ENCODE measurements at regions not wholly inside any gene's neighbourhood (a gene's known extent, or its start where the extent isn't known, plus 50 kb on each side); places are given as distances from the start of the nearest gene placed in this dataset.
A peak's percentile ranks its signal among the peaks of the same experiment; 100 is the strongest.

DNA sequence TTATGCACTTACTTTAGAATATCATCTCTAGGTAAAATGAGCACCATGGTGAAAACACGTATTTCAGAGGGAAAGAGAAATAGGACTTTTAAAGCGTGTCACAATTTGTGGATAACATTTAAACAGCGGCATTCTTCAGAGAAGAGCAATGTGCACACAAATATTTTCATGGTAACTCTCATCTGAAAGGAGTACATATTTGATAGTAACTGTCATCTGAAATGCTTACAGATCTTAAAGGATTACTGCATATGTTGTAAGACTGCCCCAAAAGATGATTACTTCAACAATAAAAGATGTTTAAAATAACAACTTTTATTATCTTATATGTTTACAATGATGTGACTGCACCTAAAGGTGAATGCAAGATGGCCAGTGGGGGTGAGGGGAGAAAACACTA, 408.8 kb downstream of the PLA2G4A start:
- DNase-seq, result no peak

DNA sequence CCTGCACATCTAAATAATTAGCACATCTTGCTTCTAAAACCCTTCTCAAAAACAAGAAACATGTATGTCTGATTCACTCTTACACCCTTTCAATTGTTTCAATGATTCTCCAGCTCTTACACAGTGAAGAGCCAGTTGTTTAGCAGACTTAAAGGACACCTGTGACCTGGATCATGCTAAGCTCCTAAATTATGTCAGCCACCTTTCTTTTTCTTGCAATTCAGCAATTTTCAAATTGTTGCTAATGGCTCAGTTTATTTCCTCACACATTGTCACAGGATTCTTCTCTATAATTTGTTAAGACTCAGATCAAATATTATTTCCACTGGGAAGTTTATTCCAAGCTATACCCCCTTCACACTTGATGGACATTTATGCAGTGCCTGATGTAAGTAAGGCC, 413.2 kb downstream of the PLA2G4A start:
- no peak for DNase-seq

DNA sequence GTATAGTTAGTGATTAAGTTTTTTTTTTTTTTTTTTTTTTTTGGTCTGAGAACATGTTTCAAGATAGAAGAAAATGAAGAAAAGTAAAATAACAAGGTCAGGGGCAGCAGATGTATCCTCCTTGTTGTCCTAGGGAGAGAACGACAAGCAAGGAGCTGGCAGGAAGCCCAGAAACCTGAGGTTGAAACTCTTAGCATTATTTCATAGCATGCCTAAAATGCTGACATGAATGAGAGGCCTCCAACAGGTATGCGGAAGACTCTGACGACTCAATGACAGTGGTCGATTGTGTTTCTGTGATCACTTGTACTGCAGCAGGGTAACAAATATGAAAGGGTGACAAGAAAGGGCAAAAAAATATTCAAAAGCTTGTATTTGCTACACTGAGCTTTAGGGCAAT, 415.9 kb downstream of the PLA2G4A start:
- DNase-seq, result peak; percentile 16

DNA sequence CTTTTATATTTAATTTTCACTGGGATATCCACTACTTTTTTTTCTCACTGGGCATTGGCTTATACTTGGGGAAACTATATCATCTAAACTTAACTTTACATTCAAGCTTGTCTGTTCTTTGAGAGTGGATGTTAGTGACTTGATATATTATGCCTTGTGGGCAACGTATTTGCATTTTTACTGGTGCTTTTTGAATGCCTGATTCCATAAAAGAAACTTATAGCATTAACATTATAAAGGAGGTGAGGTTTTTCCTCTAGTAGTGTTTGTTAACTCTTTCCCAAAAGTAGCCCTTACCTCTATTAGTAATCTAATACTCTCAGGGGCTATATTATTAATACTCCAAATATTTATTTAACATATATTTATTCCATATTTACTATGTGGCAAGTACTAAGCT, 416.5 kb downstream of the PLA2G4A start:
- DNase-seq, result no peak

DNA sequence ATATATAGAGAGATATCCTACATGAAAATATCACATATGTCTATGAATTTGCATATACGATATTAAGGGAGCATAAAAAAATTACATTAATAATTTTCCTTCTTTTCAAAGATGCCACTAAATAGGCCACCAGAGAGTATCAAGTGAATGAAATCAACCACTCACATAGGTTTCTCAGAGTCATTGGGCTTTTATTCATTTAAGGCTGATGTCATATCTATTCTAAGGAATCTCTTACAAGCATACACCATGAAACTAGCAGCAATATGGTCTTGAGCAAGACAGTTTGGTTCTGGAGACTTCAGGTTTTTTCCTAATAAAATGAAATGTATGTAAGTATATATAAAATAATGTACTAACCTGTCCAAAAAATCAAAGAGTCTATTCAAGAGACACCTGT, 420.4 kb downstream of the PLA2G4A start:
- no peak for DNase-seq

DNA sequence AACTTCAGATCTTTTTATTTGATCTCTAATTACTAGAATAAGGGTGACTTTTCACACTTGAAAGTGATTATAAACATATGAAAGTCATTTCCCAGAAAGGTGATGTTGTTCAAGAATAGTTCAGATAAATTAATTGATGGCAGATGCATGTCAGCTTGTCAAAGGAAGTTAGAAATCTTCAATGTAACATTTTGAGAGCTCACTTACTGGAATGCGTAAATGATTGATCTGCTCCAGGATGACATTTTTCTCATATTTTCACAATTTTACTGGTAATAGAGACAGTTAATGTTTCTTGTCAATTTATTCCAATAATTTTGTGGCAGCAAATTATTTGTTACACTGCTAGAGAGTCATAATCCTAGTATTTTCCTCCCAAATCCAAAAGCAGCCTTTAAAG, 424.2 kb downstream of the PLA2G4A start:
- no peak for DNase-seq

DNA sequence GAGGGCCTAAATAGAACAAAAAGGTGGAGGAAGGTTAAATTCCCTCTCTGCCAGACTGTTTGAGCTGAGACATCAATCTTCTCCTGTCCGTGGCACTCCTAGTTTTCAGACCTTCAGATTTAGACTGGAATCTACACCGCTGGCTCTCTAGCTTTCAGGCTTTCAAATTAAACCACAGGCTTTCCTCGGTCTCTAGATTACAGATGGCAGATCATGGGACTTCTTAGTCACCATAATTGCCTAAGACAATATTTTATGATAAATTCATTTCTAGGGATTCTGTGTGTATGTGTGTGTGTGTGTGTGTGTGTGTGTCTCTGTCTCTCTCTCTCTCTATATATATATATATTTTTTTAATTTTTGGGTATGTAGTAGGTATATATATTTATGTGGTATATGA, 428.7 kb downstream of the PLA2G4A start:
- no peak for DNase-seq

DNA sequence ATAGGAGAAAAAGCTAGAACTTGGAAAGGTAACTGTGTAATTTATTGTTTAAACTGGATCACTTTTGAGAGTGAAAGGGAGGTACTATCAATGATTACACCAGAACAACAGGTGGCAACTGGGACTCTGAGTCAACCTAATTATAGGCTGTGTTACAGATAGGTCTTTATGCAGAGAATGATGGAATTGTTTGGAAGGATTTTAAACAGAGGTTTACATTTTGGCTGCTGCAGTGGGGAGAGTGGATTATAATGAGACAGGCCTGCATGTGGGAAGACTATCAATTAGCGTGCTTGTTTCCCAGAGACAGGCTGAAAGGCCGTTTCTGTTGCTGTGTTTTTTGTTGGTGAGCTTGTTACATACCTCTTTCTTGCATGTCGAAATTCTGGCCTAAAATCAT, 432.9 kb downstream of the PLA2G4A start:
- DNase-seq, result peak; percentile 38

DNA sequence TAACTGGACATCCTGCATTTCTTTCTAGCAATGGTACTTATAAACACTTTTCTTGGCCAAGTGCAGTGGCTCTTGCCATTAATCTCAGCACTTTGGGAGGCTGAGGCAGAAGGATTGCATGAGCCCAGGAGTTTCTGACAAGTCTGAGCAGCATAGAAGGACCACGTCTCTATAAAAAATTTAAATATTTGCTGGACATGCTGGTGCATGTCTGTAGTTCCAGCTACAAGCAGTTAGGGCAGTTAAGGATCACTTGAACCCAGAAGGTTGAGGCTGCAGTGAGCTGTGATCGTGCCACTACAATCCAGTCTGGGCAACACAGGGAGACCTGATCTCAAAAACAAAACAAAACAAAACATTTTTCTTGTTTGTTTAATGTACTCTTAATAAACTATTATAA, 434.0 kb downstream of the PLA2G4A start:
- no peak for DNase-seq

DNA sequence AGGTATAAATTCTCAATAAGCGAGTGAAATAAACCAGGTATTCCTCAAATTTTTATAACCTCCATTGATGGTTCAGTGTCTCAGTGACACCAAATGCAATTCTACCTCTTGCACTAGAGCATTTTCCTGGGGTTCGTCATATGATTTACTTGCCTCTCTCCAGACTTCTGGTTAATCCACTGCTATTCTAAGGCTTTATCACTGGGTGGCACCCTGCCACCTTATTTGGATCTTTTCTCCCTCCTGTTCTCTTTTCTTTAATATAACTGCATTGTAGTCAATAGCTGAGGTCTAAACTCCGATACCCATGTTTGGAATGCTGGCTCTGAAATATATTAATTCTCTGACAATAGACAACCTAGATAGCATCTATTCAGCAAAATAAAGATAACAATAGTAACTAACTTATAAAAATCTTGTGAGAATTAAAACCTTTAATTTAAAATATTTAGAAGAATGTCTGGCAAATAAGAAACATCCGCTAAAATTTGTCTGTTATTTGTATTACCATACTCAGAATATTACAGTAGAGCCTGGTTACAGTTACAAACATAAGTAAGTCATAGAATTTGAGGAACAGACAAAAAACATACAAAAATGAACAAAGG, 436.4 kb downstream of the PLA2G4A start:
- DNase-seq, result peak; percentile 85

DNA sequence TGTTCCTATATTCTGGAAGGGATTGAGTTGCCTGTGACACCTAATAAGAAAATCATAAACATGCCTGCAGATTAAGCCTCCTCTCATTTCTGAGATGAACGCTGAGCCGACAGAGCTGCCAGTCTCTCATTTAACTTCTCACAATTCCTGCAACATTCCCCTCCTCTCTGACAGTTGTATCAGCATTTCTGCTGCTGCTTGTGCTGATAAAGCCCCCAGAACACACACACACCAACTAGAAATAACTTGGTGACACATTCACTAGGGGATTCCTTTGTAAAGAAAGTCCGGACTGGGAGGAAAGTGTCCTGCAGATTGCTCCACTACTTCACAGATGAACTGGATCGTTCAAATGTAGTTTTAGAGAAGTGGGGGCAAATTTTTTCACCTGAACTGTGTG, 437.3 kb downstream of the PLA2G4A start:
- no peak for DNase-seq

DNA sequence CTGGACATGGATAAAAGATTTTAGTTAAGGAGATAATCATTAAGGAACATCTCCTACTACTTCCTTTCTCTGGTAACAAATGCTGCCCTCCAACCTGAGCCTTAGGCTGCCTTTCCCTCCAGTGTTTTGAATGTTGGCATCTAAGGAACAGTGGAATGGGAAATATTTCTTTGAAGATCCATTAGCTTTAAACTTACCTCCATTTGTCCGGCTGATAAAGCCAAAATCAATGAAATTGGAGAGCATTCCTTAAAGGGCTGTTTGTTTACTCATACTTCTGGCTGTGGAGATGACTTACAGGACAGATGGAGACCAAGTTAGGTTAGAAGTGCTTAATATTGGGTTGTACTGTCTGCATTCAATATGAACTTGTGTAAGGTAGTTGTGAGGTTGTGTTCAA, 439.1 kb downstream of the PLA2G4A start:
- no peak for DNase-seq

DNA sequence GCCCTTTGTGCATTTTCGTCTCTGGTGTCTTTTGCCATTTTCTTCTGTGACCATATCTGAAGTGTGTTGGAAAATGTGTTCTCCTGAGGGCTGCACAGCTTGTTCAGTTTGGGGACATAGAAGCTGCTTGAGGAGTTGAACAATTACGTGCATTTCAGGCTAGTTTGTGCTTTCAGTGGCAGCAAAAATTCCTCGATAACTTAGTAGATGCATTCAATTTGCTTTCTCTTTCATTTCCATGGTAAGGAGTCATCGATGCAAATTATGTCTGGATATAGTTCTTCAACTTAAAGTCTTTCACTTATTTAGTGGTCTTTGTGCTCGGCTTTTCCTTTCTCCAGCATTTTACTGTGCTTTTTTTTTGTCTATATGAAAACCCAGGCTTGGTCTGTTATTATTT, 441.5 kb downstream of the PLA2G4A start:
- no peak for DNase-seq

DNA sequence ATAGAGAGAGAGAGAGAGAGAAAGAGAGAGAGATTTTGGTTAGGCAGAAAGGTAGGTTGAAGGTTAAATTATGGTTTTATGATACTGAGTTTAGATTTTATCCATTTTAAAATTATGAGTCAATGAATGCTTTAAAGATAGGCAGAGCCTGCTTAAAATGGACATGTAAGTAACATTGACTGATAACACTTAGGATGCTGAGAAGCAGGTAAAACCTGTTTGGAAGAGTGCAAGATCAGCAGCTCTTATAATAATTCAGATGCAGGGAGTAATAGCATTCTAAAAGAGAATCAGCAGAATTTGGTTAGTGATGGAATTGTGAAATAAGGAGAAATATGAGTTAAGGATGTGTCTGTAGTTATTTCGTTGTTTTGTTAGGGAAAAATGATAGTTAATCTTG, 446.6 kb downstream of the PLA2G4A start:
- DNase-seq, result no peak

DNA sequence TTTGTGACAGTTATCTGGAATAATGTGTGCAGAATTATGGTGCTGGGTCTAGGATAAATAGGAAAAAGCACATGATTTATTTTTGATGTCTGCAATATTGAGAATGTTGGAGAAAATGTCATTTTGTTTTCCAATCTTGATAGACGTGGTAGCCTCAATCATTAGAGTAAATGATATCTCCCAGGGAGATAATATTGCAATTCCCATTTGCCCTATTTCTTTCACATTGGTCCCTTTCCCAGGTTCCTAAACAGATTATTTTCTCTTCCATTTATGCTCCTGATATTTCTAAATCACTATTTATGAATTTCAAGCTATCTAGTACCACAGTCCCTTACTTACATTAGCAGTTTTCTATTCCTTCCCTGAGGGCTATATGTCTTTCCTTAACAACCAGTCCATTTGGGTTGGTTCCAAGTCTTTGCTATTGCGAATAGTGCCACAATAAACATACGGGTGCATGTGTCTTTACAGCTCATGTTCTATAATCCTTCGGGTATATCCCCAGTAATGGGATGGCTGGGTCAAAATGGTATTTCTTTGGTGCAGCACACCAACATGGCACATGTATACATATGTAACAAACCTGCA, 447.3 kb downstream of the PLA2G4A start:
- DNase-seq, result no peak

DNA sequence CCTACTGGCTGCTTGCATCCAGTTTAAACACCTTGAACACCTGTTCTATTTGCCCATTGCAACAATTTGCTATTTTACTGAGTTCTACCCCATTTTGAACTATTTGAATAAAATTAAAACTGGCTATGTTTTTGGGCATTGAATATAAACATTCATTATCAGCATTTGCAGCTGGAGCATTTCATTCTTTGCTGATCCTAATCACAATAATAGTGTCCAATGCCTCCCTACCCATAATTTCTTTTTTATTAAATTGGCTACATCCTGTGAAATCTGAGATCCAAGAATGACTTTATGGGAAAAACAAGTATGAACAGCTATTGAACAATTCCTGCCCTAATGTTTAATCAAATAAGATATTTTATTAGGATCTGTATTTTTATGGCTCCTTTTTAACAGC, 447.9 kb downstream of the PLA2G4A start:
- DNase-seq, result no peak

DNA sequence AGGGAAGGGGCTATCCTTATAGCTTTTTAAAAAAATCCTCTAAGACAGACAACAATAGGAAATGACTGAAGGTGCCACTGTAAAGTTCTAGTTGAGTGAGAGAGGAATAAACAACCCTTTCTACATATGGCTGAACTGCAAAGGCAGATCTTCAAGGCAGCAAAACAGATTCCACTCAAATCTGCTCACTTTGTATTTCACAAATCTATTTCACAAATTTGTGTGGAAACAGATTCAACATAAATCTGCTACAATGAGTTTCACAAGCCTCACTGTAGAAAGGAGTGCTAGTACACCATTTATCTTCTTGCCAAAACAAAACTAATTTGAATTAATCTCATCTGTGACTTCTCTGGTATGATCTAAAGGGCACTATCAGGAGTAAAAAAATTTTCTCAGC, 451.3 kb downstream of the PLA2G4A start:
- no peak for DNase-seq

DNA sequence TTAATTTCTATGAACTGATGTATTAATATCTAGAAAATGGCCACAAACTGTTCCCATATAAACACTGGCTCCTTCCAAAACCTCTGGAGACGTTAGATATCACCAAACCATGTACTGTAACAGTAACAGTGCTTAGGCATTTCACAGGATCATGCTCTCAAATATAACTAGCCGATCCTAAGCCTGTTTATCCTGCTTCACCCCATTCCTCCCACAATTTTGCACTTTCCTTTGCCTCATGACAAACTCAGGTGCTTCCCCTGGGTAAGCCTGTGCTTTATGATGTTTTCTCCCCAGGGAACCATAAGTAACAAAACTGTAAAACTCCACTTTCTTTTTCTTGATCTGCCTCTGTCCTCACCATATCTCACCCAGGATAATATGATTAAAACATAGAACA, 452.3 kb downstream of the PLA2G4A start:
- no peak for DNase-seq

DNA sequence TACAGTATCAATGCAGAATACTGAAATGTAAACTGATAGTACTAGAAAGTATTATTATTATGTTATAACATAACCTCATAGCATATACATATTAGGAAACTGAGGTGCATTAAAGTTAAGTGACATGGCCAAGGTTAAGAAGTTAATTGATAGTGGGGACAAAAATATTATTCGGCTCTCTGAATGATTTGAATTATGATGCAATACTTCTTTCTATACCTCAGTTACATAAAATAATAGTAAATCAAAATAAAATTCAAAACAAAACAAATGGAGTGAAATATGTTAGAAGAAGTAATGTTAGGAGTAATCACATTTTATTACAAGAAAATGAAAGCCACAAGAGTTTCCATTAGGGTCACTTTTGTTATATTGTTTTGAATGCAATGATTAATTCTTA, 455.2 kb downstream of the PLA2G4A start:
- DNase-seq, result no peak

DNA sequence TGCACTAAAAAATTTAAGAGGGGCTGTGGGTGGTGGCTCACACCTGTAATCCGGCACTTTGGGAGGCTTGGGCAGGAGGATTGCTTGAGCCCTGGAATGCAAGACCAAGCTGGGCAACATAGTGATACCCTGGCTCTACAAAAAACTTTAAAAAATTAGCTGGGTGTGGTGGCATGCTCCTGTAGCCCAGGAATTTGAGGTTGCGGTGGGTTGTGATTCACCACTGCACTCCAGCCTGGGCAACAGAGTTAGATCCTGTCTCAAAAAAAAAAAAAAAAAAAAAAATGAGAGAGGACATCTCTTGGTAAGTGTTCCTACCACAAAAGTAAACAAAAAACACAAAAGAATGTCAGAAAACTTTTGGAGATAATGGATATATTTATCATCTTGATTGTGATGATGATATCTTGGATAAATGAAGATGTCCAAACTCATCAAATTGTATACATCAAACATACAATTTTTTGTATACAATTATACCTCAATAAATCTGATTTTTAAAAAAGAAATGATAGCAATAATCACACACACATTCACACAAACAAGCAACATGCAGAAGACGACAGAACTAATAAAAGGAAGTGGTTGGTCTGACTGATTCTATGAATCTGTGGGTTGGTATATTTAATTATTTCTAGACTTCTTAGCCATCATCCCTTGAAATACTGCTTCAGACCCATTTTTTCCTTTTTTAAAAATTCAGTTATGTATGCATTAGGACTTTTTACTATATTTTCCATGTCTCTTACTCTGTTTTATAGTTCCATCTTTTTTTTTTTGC, 465.9 kb downstream of the PLA2G4A start:
- no peak for DNase-seq

DNA sequence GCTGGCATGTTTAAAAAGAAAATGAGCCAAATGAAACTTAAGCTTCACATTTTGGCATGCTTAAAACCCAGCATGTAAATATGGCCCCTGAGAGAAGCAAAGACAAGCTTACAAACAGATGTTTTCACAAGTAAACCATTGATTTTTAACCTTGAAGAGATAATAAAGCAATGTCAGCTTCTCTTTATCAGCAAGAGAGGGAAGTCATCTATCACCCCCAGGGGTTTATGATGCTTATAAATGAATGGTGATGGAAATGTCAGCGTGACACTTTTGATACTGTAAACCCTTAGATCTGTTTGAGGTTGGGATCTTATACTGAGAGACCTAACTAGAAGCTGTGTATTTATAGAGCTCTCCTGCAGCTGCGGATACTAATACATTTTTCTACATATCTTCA, 471.3 kb downstream of the PLA2G4A start:
- no peak for DNase-seq

DNA sequence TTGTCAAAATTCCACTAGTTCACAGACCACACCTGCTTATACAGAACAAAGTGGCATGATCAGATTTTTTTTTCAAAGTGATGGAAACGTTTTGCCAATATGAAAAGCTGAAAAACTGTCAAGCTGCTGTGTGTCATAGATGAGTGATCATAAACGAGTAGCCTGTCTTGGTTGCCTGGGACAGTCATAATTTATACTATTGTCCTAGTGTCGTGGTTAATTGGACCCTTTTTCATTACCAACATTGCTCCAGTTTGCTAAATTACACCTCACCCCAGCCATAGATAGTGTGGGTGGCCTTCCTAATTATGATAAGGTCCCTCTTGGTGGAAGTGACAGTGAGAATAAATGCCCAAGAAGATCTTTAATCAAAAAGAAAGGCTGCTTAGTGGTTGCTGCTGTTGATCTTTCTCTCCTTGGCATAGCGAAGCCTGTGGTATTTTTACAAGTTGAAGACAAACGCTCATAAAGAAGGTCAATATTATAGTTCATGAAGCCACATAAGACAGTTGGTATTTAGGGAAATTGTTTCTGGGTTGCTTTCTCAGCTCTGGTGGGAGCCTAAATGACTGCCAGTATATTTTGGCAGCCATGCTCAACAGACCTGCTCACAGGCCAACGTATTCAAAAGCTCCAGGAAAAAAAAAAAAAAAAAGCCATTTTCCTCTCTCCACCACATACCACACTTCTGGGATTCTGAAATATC, 478.1 kb downstream of the PLA2G4A start:
- no peak for DNase-seq

DNA sequence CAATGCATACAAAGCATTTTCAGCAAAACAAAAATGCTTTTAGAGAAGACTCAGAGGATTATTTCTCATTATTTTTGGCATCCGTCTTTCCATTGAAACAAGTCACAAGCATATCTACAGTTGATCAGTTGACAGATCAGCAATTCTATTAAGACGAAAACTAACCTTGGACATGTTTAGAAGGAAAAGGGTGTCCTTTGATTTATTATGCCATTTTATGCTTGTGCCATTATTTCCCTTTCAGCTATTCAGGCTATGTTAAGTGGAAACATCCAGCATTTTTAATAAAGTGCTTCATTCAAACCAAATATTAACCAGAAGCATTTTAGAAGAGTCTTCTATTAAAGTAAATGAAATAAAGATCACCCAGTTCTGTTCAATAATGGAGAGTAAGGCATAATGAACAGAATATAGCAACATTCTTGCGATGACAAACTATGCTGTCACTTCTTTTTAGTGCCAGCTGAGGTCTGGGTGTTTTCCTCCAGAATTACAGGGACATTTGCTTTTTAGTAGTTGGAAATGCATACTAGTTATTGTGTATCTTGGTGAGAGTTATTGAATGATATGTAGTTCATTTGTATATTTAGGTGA, 481.4 kb downstream of the PLA2G4A start:
- DNase-seq, result no peak

DNA sequence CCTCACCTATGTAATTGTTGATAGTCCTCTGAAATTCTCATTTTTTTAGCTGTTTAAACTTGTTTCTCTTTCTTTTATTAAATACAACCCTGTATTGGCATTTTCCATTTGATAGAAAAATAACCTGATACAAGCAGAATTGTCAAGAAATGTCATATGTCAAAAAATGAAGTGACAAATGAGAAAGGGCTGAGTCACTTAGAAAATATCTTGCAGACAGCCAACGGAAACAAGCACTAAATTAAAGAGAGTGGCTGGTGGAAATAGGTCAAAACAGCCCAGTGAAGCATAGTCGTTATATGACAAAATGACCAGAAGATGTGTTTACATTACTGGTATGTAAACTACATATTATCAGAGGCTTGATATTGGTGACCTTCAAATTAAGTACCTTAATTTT, 484.4 kb downstream of the PLA2G4A start:
- DNase-seq, result no peak

Data from NCI-H82 (cell line).